ENCODE measurements at regions not wholly inside any gene's neighbourhood (a gene's known extent, or its start where the extent isn't known, plus 50 kb on each side); places are given as distances from the start of the nearest gene placed in this dataset.

DNA sequence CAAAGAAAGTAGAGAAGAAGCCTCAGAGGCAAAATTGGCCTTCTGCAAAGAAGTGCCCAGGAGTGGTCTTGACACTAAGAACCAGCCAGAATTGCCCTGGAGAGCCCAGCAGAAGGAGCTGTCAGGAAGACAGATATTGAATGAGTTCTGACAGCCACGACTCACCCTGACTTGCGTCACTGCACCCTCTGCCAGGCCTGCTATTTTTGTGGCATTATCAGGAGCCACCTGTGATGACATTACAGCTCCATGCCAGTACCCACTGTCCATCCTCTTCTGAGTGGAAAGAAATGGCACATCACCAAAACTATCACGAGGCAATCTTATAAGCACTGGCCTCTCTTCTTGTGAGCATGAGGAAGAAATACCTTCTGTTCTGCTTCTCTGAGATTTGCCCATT lies 67.7 kb downstream of the SMIM20 start:
- Histone ChIP-seq H3K36me3 (no peaks in the 10 kb centered on the region), H3K27me3 (no peaks in the 10 kb centered on the region), H3K4me1 (no peaks in the 10 kb centered on the region), H3K27ac (replicated peaks in 1 of 4) (no peak overlapping the region), H3K9me3 (no peaks in the 10 kb centered on the region), H3K4me3 (no peak overlapping the region)
- no peak for TF ChIP-seq POLR2A (IDR thresholded peaks at IDR 0.05; ENCODE audit: low read depth)
- TF ChIP-seq POLR2AphosphoS5 (IDR thresholded peaks at IDR 0.05) = no peak
- TF ChIP-seq EP300 (IDR thresholded peaks at IDR 0.05) = no peak
- TF ChIP-seq, protein P1, sequence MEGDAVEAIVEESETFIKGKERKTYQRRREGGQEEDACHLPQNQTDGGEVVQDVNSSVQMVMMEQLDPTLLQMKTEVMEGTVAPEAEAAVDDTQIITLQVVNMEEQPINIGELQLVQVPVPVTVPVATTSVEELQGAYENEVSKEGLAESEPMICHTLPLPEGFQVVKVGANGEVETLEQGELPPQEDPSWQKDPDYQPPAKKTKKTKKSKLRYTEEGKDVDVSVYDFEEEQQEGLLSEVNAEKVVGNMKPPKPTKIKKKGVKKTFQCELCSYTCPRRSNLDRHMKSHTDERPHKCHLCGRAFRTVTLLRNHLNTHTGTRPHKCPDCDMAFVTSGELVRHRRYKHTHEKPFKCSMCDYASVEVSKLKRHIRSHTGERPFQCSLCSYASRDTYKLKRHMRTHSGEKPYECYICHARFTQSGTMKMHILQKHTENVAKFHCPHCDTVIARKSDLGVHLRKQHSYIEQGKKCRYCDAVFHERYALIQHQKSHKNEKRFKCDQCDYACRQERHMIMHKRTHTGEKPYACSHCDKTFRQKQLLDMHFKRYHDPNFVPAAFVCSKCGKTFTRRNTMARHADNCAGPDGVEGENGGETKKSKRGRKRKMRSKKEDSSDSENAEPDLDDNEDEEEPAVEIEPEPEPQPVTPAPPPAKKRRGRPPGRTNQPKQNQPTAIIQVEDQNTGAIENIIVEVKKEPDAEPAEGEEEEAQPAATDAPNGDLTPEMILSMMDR (IDR thresholded peaks at IDR 0.05) = no peak
- DNase-seq (ENCODE audit: extremely low spot score) = no peak
- 90% methylated on average over 3 of the region's 3 CpGs for WGBS
- intact Hi-C loops (cut with DNase I) = loop anchor here (10.0 kb wide), 1 partner anchor 423 kb away; no protein-coding TSS in a partner anchor

DNA sequence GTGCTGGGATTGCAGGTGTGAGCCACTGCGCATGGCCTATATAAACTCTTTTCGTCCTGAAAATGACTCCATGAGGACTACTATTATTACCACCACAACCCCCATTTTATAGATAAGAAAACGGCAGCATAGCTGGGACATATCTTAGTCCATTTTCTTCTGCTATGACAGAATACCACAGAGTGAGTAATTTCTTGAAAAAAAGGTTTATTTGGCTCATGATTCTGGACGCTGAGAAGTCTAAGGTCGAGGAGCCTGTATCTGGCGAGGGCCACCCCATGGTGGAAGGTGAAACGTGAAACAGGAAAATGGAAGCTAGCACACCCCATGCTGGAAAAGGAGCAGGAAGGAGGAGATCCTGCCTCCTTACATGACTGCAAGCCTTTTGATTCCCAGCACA lies 68.9 kb downstream of the SMIM20 start:
- H3K27me3 ChIP-seq = no peaks in the 10 kb centered on the region
- peaks cover 0 to 2% (median 2%) of the 10 kb centered on the region in 4 donors for H3K4me1 ChIP-seq
- WGBS = 81% methylated on average over 7 of the region's 7 CpGs
- H3K9me3 ChIP-seq = no peaks in the 10 kb centered on the region
- intact Hi-C loops (cut with DNase I) = loop anchor here (10.0 kb wide), 1 partner anchor 422 kb away; no protein-coding TSS in a partner anchor
- no peak overlapping the region for H3K4me3 ChIP-seq
- DNase-seq (ENCODE audit: extremely low spot score) = no peak
- TF ChIP-seq EP300 (IDR thresholded peaks at IDR 0.05) (no peak), POLR2AphosphoS5 (IDR thresholded peaks at IDR 0.05) (no peak), POLR2A (IDR thresholded peaks at IDR 0.05; ENCODE audit: low read depth) (no peak)
- TF ChIP-seq, protein P1 (IDR thresholded peaks at IDR 0.05) = no peak
- no peaks in the 10 kb centered on the region for H3K36me3 ChIP-seq
- H3K27ac ChIP-seq (replicated peaks in 1 of 4) = no peak overlapping the region

DNA sequence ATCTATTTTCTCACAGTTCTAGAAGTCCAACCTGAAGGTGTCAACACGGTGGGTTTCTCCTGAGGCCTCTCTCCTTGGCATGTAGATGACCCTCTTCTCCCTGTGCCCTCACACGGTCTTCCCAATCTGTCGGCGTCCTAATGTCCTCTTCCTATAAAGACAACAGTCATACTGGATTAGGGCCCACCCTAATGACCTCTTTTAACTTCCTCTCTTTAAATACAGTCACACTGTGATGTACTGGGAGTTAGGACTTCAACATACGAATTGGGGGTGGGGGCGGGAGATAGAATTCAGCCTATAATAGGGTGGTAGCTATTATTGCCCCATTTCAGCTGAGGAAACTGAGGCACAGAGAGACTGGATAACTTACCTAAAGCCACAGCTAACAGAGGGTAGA lies 70.2 kb downstream of the SMIM20 start:
- no peak for TF ChIP-seq POLR2A (IDR thresholded peaks at IDR 0.05; ENCODE audit: low read depth)
- TF ChIP-seq EP300 (IDR thresholded peaks at IDR 0.05) = no peak
- TF ChIP-seq, protein P1 (IDR thresholded peaks at IDR 0.05) = no peak
- no peak for TF ChIP-seq POLR2AphosphoS5 (IDR thresholded peaks at IDR 0.05)
- no peak overlapping the region for H3K4me3 ChIP-seq
- H3K4me1 ChIP-seq = peaks cover 3 to 10% (median 8%) of the 10 kb centered on the region in 4 donors
- DNase-seq (ENCODE audit: extremely low spot score) = no peak
- no peak overlapping the region for H3K27ac ChIP-seq (replicated peaks in 1 of 4)
- intact Hi-C loops (cut with DNase I) = loop anchor here (10.0 kb wide), 1 partner anchor 421 kb away; no protein-coding TSS in a partner anchor
- WGBS = 79% methylated on average over 6 of the region's 6 CpGs
- H3K9me3 ChIP-seq = no peaks in the 10 kb centered on the region
- H3K27me3 ChIP-seq = no peaks in the 10 kb centered on the region
- H3K36me3 ChIP-seq = no peaks in the 10 kb centered on the region

DNA sequence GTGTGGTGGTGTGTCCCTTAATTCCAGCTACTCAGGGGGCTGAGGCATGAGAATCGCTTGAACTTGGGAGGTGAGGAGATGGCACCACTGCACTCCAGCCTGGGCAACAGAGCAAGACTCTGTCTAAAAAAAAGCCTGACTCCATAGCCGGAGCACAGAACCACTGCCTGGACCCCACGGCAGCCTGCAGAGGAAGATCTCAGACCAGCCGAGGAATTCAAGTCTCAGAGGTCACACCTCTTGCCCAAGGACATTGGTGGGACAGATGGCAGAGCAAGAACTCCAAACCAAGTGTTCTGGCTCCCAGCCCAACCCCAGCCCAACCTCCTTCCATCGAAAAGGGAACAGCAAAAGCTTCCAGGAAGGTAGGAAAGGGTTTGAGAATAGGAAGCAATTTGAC lies 70.8 kb downstream of the SMIM20 start:
- no peaks in the 10 kb centered on the region for H3K9me3 ChIP-seq
- H3K27me3 ChIP-seq = no peaks in the 10 kb centered on the region
- no peak overlapping the region for H3K27ac ChIP-seq (replicated peaks in 1 of 4)
- DNase-seq (ENCODE audit: extremely low spot score) = no peak
- TF ChIP-seq, protein P1 (IDR thresholded peaks at IDR 0.05) = no peak
- no peak for TF ChIP-seq EP300 (IDR thresholded peaks at IDR 0.05)
- no peak for TF ChIP-seq POLR2A (IDR thresholded peaks at IDR 0.05; ENCODE audit: low read depth)
- no peak for TF ChIP-seq POLR2AphosphoS5 (IDR thresholded peaks at IDR 0.05)
- H3K4me3 ChIP-seq = no peak overlapping the region
- 78% methylated on average over 5 of the region's 5 CpGs for WGBS
- no peaks in the 10 kb centered on the region for H3K36me3 ChIP-seq
- intact Hi-C loops (cut with DNase I) = loop anchor here (10.0 kb wide), 1 partner anchor 420 kb away; no protein-coding TSS in a partner anchor
- H3K4me1 ChIP-seq = peaks cover 3 to 10% (median 8%) of the 10 kb centered on the region in 4 donors

GRCh38 chr4:25986807-25987206 lies 72.8 kb downstream of the SMIM20 start:
- TF ChIP-seq, protein P1 (IDR thresholded peaks at IDR 0.05) = no peak
- TF ChIP-seq EP300 (IDR thresholded peaks at IDR 0.05) (no peak), POLR2AphosphoS5 (IDR thresholded peaks at IDR 0.05) (no peak)
- Histone ChIP-seq H3K4me1 (peaks cover 3 to 10% (median 8%) of the 10 kb centered on the region in 4 donors), H3K27ac (replicated peaks in 1 of 4) (no peak overlapping the region), H3K27me3 (no peaks in the 10 kb centered on the region), H3K36me3 (no peaks in the 10 kb centered on the region), H3K4me3 (no peak overlapping the region), H3K9me3 (no peaks in the 10 kb centered on the region)
- DNase-seq (ENCODE audit: extremely low spot score) = no peak
- intact Hi-C loops (cut with DNase I) = loop anchor here (10.0 kb wide), 1 partner anchor 418 kb away; no protein-coding TSS in a partner anchor
- WGBS = 92% methylated on average over 7 of the region's 7 CpGs

Measured in esophagus muscularis mucosa (tissue), 4 donors.